IMR-90 (cell line): ENCODE measurements at regions not wholly inside any gene's neighbourhood (a gene's known extent, or its start where the extent isn't known, plus 50 kb on each side); places are given as distances from the start of the nearest gene placed in this dataset.
A peak's percentile ranks its signal among the peaks of the same experiment; 100 is the strongest.

ENCODE experiments used
- ATAC-seq: fragments of 200-7000 bp; cut with Tn5 transposase; 2 replicates; pipeline ENCODE4 v1.9.1; 2020; ENCODE audit warnings: low read depth, mild to moderate bottlenecking, moderate library complexity
- BruUV-seq: library from RNA; stranded (reverse); fragments of 400-500 nt; replicated peaks from 2 replicates; lab custom pipeline; 2021; lab: Mats Ljungman, UMichigan
- CTCF ChIA-PET: fragments of 300-600 bp; formaldehyde crosslinking; extraction: SDS; loops from one replicate; lab custom pipeline; 2021; ENCODE audit warnings: antibody characterized with exemption; lab: Yijun Ruan, JAX
- POLR2A ChIA-PET: fragments of 300-600 bp; sonication (Branson Sonifier 250); formaldehyde crosslinking; loops from one replicate; lab custom pipeline; 2022; ENCODE audit warnings: antibody characterized with exemption; ENCODE audit not compliant: unreplicated experiment; lab: Charles Lee
- DNase-seq: peaks from one replicate; pipeline ENCODE4 v3.0.0; 2013
- H2AFZ ChIP-seq: replicated peaks from 2 replicates; pipeline ENCODE3; 2013; ENCODE audit warnings: low read length, mild to moderate bottlenecking; ENCODE audit not compliant: poor library complexity
- H2AK5ac ChIP-seq: 2 replicates; pipeline ENCODE4 v1.6.1; 2013; ENCODE audit warnings: low read depth, low read length, inconsistent platforms
- H2AK9ac ChIP-seq: replicated peaks from 2 replicates; pipeline ENCODE3; 2013; ENCODE audit warnings: mild to moderate bottlenecking, low read depth, low read length, moderate library complexity; ENCODE audit not compliant: poor library complexity
- H2BK120ac ChIP-seq: 2 replicates; pipeline ENCODE4 v1.6.1; 2013; ENCODE audit warnings: low read depth, low read length, inconsistent platforms
- H2BK15ac ChIP-seq: 3 replicates; pipeline ENCODE4 v1.6.1; 2013; ENCODE audit warnings: low read depth, low read length, inconsistent platforms
- H2BK20ac ChIP-seq: 2 replicates; pipeline ENCODE4 v1.6.1; 2013; ENCODE audit warnings: low read depth, mild to moderate bottlenecking, inconsistent platforms, low read length, moderate library complexity
- H2BK5ac ChIP-seq: 2 replicates; pipeline ENCODE4 v1.6.1; 2013; ENCODE audit warnings: mild to moderate bottlenecking, low read depth, low read length, inconsistent platforms; ENCODE audit not compliant: poor library complexity, severe bottlenecking
- H3K14ac ChIP-seq: replicated peaks from 2 replicates; pipeline ENCODE4 v1.6.1; 2013; ENCODE audit warnings: low read depth, low read length, inconsistent platforms
- H3K18ac ChIP-seq: 2 replicates; pipeline ENCODE4 v1.6.1; 2013; ENCODE audit warnings: low read depth, low read length, control low read depth
- H3K23ac ChIP-seq: 2 replicates; pipeline ENCODE4 v1.6.1; 2013; ENCODE audit warnings: low read depth, low read length, inconsistent platforms
- H3K27ac ChIP-seq: 2 replicates; pipeline ENCODE4 v1.5.1; 2013; ENCODE audit warnings: mild to moderate bottlenecking, control low read depth, low read length; ENCODE audit not compliant: insufficient read depth
- H3K27me3 ChIP-seq: 2 replicates; pipeline ENCODE4 v1.6.1; 2013; ENCODE audit warnings: low read length; ENCODE audit not compliant: control insufficient read depth, insufficient read depth
- H3K36me3 ChIP-seq: 2 replicates; pipeline ENCODE4 v1.6.1; 2013; ENCODE audit warnings: low read length, mixed read lengths; ENCODE audit not compliant: control insufficient read depth, insufficient read depth
- H3K4ac ChIP-seq: 2 replicates; pipeline ENCODE4 v1.6.1; 2013; ENCODE audit warnings: low read depth, low read length, inconsistent platforms
- H3K4me1 ChIP-seq: 2 replicates; pipeline ENCODE4 v1.6.1; 2013; ENCODE audit warnings: low read length, mixed read lengths; ENCODE audit not compliant: control insufficient read depth, insufficient read depth
- H3K4me2 ChIP-seq: 2 replicates; pipeline ENCODE4 v1.6.1; 2013; ENCODE audit warnings: low read depth, mild to moderate bottlenecking, control low read depth, low read length, moderate library complexity
- H3K4me3 ChIP-seq: 2 replicates; pipeline ENCODE4 v1.5.1; 2013; ENCODE audit warnings: low read depth, mild to moderate bottlenecking, control low read depth, low read length, moderate library complexity; ENCODE audit not compliant: insufficient read depth
- H3K56ac ChIP-seq: 2 replicates; pipeline ENCODE4 v1.6.1; 2013; ENCODE audit warnings: low read length, inconsistent platforms; ENCODE audit not compliant: insufficient read depth; ENCODE audit errors: extremely low read depth
- H3K79me1 ChIP-seq, 2 experiments: 2 replicates each; pipeline ENCODE4 v1.6.1; 2013; ENCODE audit warnings: low read length in 2 of 2, inconsistent platforms in 1 of 2, low read depth in 1 of 2
- H3K9ac ChIP-seq: 2 replicates; pipeline ENCODE4 v1.6.1; 2013; ENCODE audit warnings: low read depth, low read length, control low read depth
- H3K9me1 ChIP-seq: 2 replicates; pipeline ENCODE4 v1.6.1; 2013; ENCODE audit warnings: low read length, inconsistent platforms; ENCODE audit not compliant: insufficient read depth
- H3K9me3 ChIP-seq: 2 replicates; pipeline ENCODE4 v1.6.1; 2013; ENCODE audit warnings: low read length; ENCODE audit not compliant: control insufficient read depth, insufficient read depth
- H4K20me1 ChIP-seq: 2 replicates; pipeline ENCODE4 v1.6.1; 2013; ENCODE audit warnings: low read length, inconsistent platforms; ENCODE audit not compliant: insufficient read depth
- H4K5ac ChIP-seq: 2 replicates; pipeline ENCODE4 v1.6.1; 2013; ENCODE audit warnings: mild to moderate bottlenecking, low read depth, low read length, control low read depth
- H4K8ac ChIP-seq, 2 experiments: 2 replicates each; pipeline ENCODE4 v1.6.1; 2013; ENCODE audit warnings: low read depth in 2 of 2, low read length in 2 of 2, control low read depth in 1 of 2, inconsistent platforms in 1 of 2
- H4K91ac ChIP-seq: 2 replicates; pipeline ENCODE4 v1.6.1; 2013; ENCODE audit warnings: low read depth, low read length, inconsistent platforms; ENCODE audit not compliant: insufficient read depth
- BHLHE40 ChIP-seq: fragments of 150-350 bp; IDR thresholded peaks from 2 replicates; pipeline ENCODE4 v1.6.1; 2016; ENCODE audit warnings: mild to moderate bottlenecking, low read depth, low read length
- CEBPB ChIP-seq: IDR thresholded peaks from 2 replicates; pipeline ENCODE4 v1.6.1; 2012; ENCODE audit warnings: low read depth, low read length, improper control_type of control experiment
- FOS ChIP-seq: fragments of 150-350 bp; IDR thresholded peaks from 2 replicates; pipeline ENCODE4 v1.6.1; 2016; ENCODE audit warnings: low read depth, low read length
- MAFK ChIP-seq: IDR thresholded peaks from 2 replicates; pipeline ENCODE4 v1.6.1; 2012; ENCODE audit warnings: low read depth, low read length, improper control_type of control experiment
- MXI1 ChIP-seq: IDR thresholded peaks from 2 replicates; pipeline ENCODE4 v1.6.1; 2012; ENCODE audit warnings: low read depth, mild to moderate bottlenecking, low read length, moderate library complexity, borderline replicate concordance
- dilution Hi-C: fragments of 300-500 bp; cut with HindIII; formaldehyde crosslinking; loops from one replicate; pipeline ENCODE4 v1.14.3; 2018; ENCODE audit warnings: low sequenced_read_pairs; ENCODE audit not compliant: unreplicated experiment
- in situ Hi-C: fragments of 300-500 bp; cut with MboI; formaldehyde crosslinking; loops from 3 replicates; pipeline ENCODE4 v1.14.3; 2019; ENCODE audit warnings: low sequenced_read_pairs, inconsistent platforms, mixed read lengths
- intact Hi-C: fragments of 100-400 bp; cut with micrococcal nuclease; formaldehyde crosslinking; loops from 2 replicates; pipeline ENCODE4 v1.10.0; 2022

DNA sequence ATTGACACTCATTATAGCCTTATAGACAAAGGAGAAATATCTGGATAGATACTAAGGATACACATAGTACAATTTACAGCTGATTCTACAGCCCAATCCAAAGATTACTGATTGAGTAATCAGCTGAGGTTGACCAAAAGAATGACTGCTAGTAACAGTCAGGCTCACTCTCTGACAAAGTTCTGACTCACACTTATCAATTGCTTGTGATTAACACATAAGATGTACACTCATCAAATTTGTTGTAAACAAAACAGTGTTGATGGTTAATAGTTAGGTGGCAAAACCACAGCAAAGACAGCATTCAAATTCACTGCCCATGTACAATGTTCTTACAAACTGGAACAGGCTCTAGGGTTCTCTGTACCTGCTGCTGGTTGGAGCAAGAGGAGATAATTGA, 422.7 kb downstream of the TLE1 start:
- H4K8ac ChIP-seq, result no peak overlapping the region
- no peak overlapping the region for H2AK9ac ChIP-seq
- H3K18ac ChIP-seq, result no peak overlapping the region
- H2BK120ac ChIP-seq, result no peak overlapping the region
- no peaks in the 10 kb centered on the region for H3K79me1 ChIP-seq
- H3K14ac ChIP-seq, result no peak overlapping the region
- dilution Hi-C loops (no loop called here), in situ Hi-C loops (no loop called here), intact Hi-C loops (loop anchor here (5.0 kb wide), 1 partner anchor 126 kb away; no protein-coding TSS in a partner anchor)
- no peak overlapping the region for H3K9ac ChIP-seq
- no peak overlapping the region for H2AK5ac ChIP-seq
- no peak overlapping the region for H3K4ac ChIP-seq
- no peak overlapping the region for H2AFZ ChIP-seq
- ChIA-PET POLR2A (no interaction called here), CTCF (no interaction called here)
- H4K5ac ChIP-seq, result no peak overlapping the region
- no peak overlapping the region for H3K4me2 ChIP-seq
- H4K20me1 ChIP-seq, result no peaks in the 10 kb centered on the region
- no peaks in the 10 kb centered on the region for H3K36me3 ChIP-seq
- no peak overlapping the region for H4K91ac ChIP-seq
- H3K4me1 ChIP-seq, result peaks cover 3% of the 10 kb centered on the region
- H3K27ac ChIP-seq, result no peak overlapping the region
- H2BK15ac ChIP-seq, result no peak overlapping the region
- H3K56ac ChIP-seq, result no peak overlapping the region
- peaks cover 22% of the 10 kb centered on the region for H3K9me3 ChIP-seq
- no peaks in the 10 kb centered on the region for H3K9me1 ChIP-seq
- peaks cover 2% of the 10 kb centered on the region; the same call in 1 of the 2 replicates for H3K27me3 ChIP-seq
- no peak overlapping the region for H3K23ac ChIP-seq
- H2BK20ac ChIP-seq, result no peak overlapping the region
- H2BK5ac ChIP-seq, result no peak overlapping the region
- TF ChIP-seq FOS (peak; percentile 82), MXI1 (no peak), CEBPB (peak; percentile 93), BHLHE40 (peak; percentile 42; the same call in 1 of the 2 replicates), MAFK (peak; percentile 40; the same call in 1 of the 2 replicates)
- no peak overlapping the region for H3K4me3 ChIP-seq
- BruUV-seq, result no TSS peak
- DNase-seq, result peak; percentile 78
- peak; percentile 59 for ATAC-seq
